ENCODE measurements at regions not wholly inside any gene's neighbourhood (a gene's known extent, or its start where the extent isn't known, plus 50 kb on each side); places are given as distances from the start of the nearest gene placed in this dataset.

- no peak for TF ChIP-seq POLR2A (IDR thresholded peaks at IDR 0.05)
- TF ChIP-seq, protein P1, sequence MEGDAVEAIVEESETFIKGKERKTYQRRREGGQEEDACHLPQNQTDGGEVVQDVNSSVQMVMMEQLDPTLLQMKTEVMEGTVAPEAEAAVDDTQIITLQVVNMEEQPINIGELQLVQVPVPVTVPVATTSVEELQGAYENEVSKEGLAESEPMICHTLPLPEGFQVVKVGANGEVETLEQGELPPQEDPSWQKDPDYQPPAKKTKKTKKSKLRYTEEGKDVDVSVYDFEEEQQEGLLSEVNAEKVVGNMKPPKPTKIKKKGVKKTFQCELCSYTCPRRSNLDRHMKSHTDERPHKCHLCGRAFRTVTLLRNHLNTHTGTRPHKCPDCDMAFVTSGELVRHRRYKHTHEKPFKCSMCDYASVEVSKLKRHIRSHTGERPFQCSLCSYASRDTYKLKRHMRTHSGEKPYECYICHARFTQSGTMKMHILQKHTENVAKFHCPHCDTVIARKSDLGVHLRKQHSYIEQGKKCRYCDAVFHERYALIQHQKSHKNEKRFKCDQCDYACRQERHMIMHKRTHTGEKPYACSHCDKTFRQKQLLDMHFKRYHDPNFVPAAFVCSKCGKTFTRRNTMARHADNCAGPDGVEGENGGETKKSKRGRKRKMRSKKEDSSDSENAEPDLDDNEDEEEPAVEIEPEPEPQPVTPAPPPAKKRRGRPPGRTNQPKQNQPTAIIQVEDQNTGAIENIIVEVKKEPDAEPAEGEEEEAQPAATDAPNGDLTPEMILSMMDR (IDR thresholded peaks at IDR 0.05): no peak
Observed at GRCh38 chr5:60355181-60355580, 344.8 kb downstream of the DEPDC1B start.
